GM23248 (cell line): ENCODE measurements at regions not wholly inside any gene's neighbourhood (a gene's known extent, or its start where the extent isn't known, plus 50 kb on each side); places are given as distances from the start of the nearest gene placed in this dataset.

ENCODE experiments used
- DNase-seq: peaks from one replicate; pipeline ENCODE4 v3.0.0-alpha.2; 2015
- H2AFZ ChIP-seq: fragments of 200-600 bp; sonication (generic); 2 replicates; pipeline ENCODE4 v1.6.1; 2016; ENCODE audit warnings: antibody characterized with exemption
- H3F3A ChIP-seq: fragments of 200-600 bp; sonication (generic); 2 replicates; pipeline ENCODE4 v1.6.1; 2016; ENCODE audit warnings: mild to moderate bottlenecking, antibody characterized with exemption, mixed run types; ENCODE audit not compliant: insufficient read depth
- H3K27ac ChIP-seq: fragments of 200-600 bp; sonication (generic); 2 replicates; pipeline ENCODE4 v1.5.1; 2016; ENCODE audit warnings: mild to moderate bottlenecking
- H3K27me3 ChIP-seq: fragments of 200-600 bp; sonication (generic); replicated peaks from 2 replicates; pipeline ENCODE4 v1.6.1; 2016; ENCODE audit warnings: mild to moderate bottlenecking; ENCODE audit not compliant: insufficient read depth
- H3K36me3 ChIP-seq: fragments of 200-600 bp; sonication (generic); 2 replicates; pipeline ENCODE4 v1.6.1; 2016; ENCODE audit warnings: low read depth, mild to moderate bottlenecking
- H3K4me1 ChIP-seq: fragments of 200-600 bp; sonication (generic); 2 replicates; pipeline ENCODE4 v1.6.1; 2016; ENCODE audit warnings: mild to moderate bottlenecking; ENCODE audit not compliant: insufficient read depth
- H3K4me2 ChIP-seq: fragments of 200-600 bp; sonication (generic); one replicate; pipeline ENCODE4 v1.6.1; 2016; ENCODE audit warnings: mild to moderate bottlenecking; ENCODE audit not compliant: unreplicated experiment
- H3K4me3 ChIP-seq: fragments of 200-600 bp; sonication (generic); 2 replicates; pipeline ENCODE4 v1.5.1; 2016; ENCODE audit warnings: mild to moderate bottlenecking
- H3K79me2 ChIP-seq: fragments of 200-600 bp; sonication (generic); 2 replicates; pipeline ENCODE4 v1.6.1; 2016; ENCODE audit warnings: mild to moderate bottlenecking; ENCODE audit not compliant: insufficient read depth
- H3K9ac ChIP-seq: fragments of 200-600 bp; sonication (generic); 2 replicates; pipeline ENCODE4 v1.6.1; 2016; ENCODE audit warnings: mild to moderate bottlenecking
- H3K9me2 ChIP-seq: fragments of 200-600 bp; sonication (generic); 2 replicates; pipeline ENCODE4 v1.6.1; 2016; ENCODE audit warnings: mixed run types, mild to moderate bottlenecking, moderate library complexity; ENCODE audit not compliant: insufficient read depth
- H3K9me3 ChIP-seq: fragments of 200-600 bp; sonication (generic); one replicate; pipeline ENCODE4 v1.6.1; 2017; ENCODE audit warnings: low read depth
- H4K20me1 ChIP-seq: fragments of 200-600 bp; sonication (generic); 2 replicates; pipeline ENCODE4 v1.6.0; 2016; ENCODE audit not compliant: insufficient read depth
- EZH2 ChIP-seq: fragments of 200-600 bp; sonication (generic); IDR thresholded peaks from 2 replicates; pipeline ENCODE4 v1.6.1; 2018; ENCODE audit warnings: antibody characterized with exemption, mild to moderate bottlenecking; ENCODE audit not compliant: insufficient read depth, poor library complexity, severe bottlenecking
- EZH2phosphoT487 ChIP-seq: fragments of 200-600 bp; sonication (generic); IDR thresholded peaks from 2 replicates; pipeline ENCODE4 v1.6.1; 2018; ENCODE audit warnings: antibody characterized with exemption, moderate library complexity, mild to moderate bottlenecking, low read depth; ENCODE audit not compliant: insufficient read depth
- WGBS, 2 experiments: methylation state at CpG; one replicate each; pipeline ENCODE4 v1.1.6; 2015 to 2017; ENCODE audit warnings: low lambda C conversion rate in 2 of 2, low coverage in 1 of 2; ENCODE audit errors: missing lambda C conversion rate in 2 of 2; 5-methylcytosine and 5-hydroxymethylcytosine counted together
- in situ Hi-C: fragments of 300-500 bp; cut with MboI; formaldehyde crosslinking; loops from 2 replicates; pipeline ENCODE4 v1.15.0; 2020

DNA sequence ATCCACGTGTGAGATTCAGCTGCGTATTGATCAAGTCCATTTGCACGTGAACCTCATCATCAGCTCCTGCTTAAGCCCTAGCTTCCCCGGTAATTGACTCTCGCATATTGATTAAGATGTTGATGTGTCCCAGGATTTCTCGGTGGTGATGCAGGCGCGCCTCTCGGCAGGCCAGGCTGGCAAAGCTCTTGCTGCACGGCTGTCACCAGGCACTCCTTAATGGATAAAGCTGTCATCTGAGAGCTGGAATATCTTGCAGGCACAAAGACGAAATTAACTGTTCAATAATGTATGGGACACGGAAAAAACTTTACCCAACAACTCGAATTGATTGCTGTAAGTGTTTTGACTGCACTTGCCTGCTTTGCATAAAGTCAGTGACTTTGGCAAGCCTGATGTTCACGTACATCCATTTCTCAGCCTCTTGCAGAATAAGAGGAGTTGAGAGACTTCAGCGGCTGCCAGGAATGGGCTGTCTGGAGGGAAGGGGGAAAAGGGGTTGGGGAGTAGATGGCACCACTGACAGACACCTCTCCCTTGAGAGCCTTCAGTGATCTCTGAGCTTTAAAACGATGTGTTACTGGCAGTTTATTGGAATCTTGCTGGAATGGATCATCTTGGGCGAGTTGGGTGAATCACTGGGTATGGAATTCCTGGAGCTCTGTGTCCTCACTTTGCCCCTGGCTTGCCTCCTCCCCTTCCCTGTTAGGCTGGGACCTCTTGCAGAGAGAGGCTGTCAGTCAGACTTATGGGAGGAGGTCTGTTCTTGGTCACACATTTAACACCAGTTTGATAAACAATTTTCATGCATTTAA lies 650.3 kb downstream of the CCDC171 start:
- in situ Hi-C loops = no loop called here
- H3K4me3 ChIP-seq = peak overlapping the region; percentile 35; the same call in 1 of the 2 replicates
- H3K27ac ChIP-seq = peak overlapping the region; percentile 50
- H3K9me3 ChIP-seq = no peaks in the 10 kb centered on the region
- H3K36me3 ChIP-seq = no peaks in the 10 kb centered on the region
- peak; percentile 88 for DNase-seq
- no peak overlapping the region for H3K9ac ChIP-seq
- TF ChIP-seq EZH2 (no peak), EZH2phosphoT487 (no peak)
- H4K20me1 ChIP-seq = no peaks in the 10 kb centered on the region
- H2AFZ ChIP-seq = peak overlapping the region; percentile 63
- H3K4me1 ChIP-seq = peaks cover 24% of the 10 kb centered on the region
- peak overlapping the region; percentile 71 for H3K4me2 ChIP-seq
- H3F3A ChIP-seq = peaks cover 11% of the 10 kb centered on the region; the same call in 1 of the 2 replicates
- H3K27me3 ChIP-seq = no peaks in the 10 kb centered on the region
- WGBS, 2 experiments = 48 to 50% methylated on average over 17 of the region's 17 CpGs
- H3K79me2 ChIP-seq = no peaks in the 10 kb centered on the region
- H3K9me2 ChIP-seq = no peaks in the 10 kb centered on the region

DNA sequence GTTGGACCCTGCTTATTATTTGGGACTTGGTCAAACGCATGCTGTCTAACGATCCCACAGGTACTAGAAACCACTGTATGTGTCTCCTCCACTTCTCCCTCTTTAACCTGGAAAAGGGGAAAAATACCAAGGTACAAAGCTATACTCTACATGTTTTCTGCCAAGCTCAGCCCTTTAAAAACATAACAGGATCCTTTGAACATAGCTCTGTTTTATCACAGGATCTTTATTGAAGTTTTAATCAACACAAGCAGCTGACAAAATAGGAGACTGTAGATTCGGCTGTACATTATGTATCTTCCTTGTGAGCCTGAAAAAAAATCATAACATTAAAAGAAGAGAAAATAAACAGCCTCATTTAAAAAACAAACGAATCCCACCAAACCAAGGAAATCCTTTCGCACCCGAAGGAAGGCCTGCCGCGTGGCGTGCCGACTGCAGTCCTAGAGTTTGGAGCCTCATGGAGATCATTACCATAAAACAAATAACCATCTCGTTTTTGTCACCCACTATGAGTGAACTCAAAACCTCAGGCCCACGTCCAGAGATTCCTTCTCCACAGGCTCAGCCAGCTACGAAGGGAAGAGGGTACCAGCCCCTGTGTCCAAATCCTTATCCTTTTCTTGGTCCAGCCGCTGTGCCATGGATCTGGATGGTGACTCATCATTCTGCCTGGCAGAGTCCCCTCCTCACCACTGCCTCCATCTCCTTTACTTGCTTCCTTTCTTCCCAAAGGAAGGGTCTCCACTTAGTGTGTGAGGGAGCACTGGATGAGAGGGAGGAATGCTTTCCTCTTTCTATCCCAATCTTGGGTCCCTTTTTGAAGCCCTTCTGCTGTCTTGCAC lies 651.1 kb downstream of the CCDC171 start:
- DNase-seq = no peak
- Histone ChIP-seq H3K27ac (0 out of 2 replicates have a peak overlapping the region, but pooled peaks have one; percentile 36), H3K36me3 (no peaks in the 10 kb centered on the region), H3K79me2 (no peaks in the 10 kb centered on the region), H3K27me3 (no peaks in the 10 kb centered on the region), H3K9ac (no peak overlapping the region), H2AFZ (no peak overlapping the region), H3K9me3 (no peaks in the 10 kb centered on the region), H3K9me2 (no peaks in the 10 kb centered on the region), H3F3A (peaks cover 11% of the 10 kb centered on the region; the same call in 1 of the 2 replicates), H3K4me3 (no peak overlapping the region), H4K20me1 (no peaks in the 10 kb centered on the region), H3K4me1 (peaks cover 24% of the 10 kb centered on the region), H3K4me2 (peak overlapping the region; percentile 71)
- 89 to 94% methylated on average over 14 of the region's 14 CpGs for WGBS, 2 experiments
- in situ Hi-C loops = no loop called here
- TF ChIP-seq EZH2phosphoT487 (no peak), EZH2 (no peak)

- peak; percentile 36 for DNase-seq
- H3K36me3 ChIP-seq = no peaks in the 10 kb centered on the region
- H3K27me3 ChIP-seq = no peaks in the 10 kb centered on the region
- H3K9ac ChIP-seq = no peak overlapping the region
- TF ChIP-seq EZH2phosphoT487 (no peak), EZH2 (no peak)
- no peak overlapping the region for H2AFZ ChIP-seq
- no peaks in the 10 kb centered on the region for H3K79me2 ChIP-seq
- no peaks in the 10 kb centered on the region for H3K9me2 ChIP-seq
- H3K4me1 ChIP-seq = peaks cover 24% of the 10 kb centered on the region
- H3K4me2 ChIP-seq = no peak overlapping the region
- in situ Hi-C loops = no loop called here
- H3F3A ChIP-seq = peaks cover 11% of the 10 kb centered on the region; the same call in 1 of the 2 replicates
- no peaks in the 10 kb centered on the region for H4K20me1 ChIP-seq
- H3K27ac ChIP-seq = no peak overlapping the region
- 70 to 80% methylated on average over 2 of the region's 2 CpGs for WGBS, 2 experiments
- no peak overlapping the region for H3K4me3 ChIP-seq
- H3K9me3 ChIP-seq = no peaks in the 10 kb centered on the region
Measured at GRCh38 chr9:16205455-16205854, 652.6 kb downstream of the CCDC171 start.

GRCh38 chr9:16206518-16206917 lies 653.7 kb downstream of the CCDC171 start:
- Histone ChIP-seq H3K27me3 (no peaks in the 10 kb centered on the region), H2AFZ (0 out of 2 replicates have a peak overlapping the region, but pooled peaks have one; percentile 62), H3K27ac (no peak overlapping the region), H3K9me2 (no peaks in the 10 kb centered on the region), H4K20me1 (no peaks in the 10 kb centered on the region), H3K9me3 (no peaks in the 10 kb centered on the region), H3K4me1 (peaks cover 24% of the 10 kb centered on the region), H3K36me3 (no peaks in the 10 kb centered on the region), H3F3A (peaks cover 11% of the 10 kb centered on the region; the same call in 1 of the 2 replicates), H3K79me2 (no peaks in the 10 kb centered on the region), H3K4me2 (no peak overlapping the region), H3K9ac (no peak overlapping the region), H3K4me3 (no peak overlapping the region)
- DNase-seq = no peak
- no peak for TF ChIP-seq EZH2
- no peak for TF ChIP-seq EZH2phosphoT487
- in situ Hi-C loops = no loop called here
- WGBS, 2 experiments = 98 to 99% methylated on average over 3 of the region's 3 CpGs
